Stomach (tissue), 8 donors: ENCODE measurements at regions not wholly inside any gene's neighbourhood (a gene's known extent, or its start where the extent isn't known, plus 50 kb on each side); places are given as distances from the start of the nearest gene placed in this dataset.

Source experiments
- DNase-seq, 2 donors: peaks; one replicate each; pipeline versions ENCODE4 v3.0.0 to v3.0.0-alpha.2; 2013 to 2019
- H3K27ac ChIP-seq, 5 donors: fragments of 200-600 bp in 4 of 5; sonication (generic) in 4 of 5; one replicate each; pipeline ENCODE4 v1.5.1; 2013 to 2019; ENCODE audit warnings: mild to moderate bottlenecking in 1 of 5, moderate library complexity in 1 of 5
- H3K27me3 ChIP-seq, 3 donors: fragments of 200-600 bp; sonication (generic); one replicate each; pipeline ENCODE4 v1.5.1; 2017 to 2019; ENCODE audit warnings: mixed run types in 1 of 3
- H3K36me3 ChIP-seq, 4 donors: fragments of 200-600 bp; sonication (generic); 1 replicate in 3 of 4; 2 replicates in 1 of 4; pipeline ENCODE4 v1.5.1; 2016 to 2019
- H3K4me1 ChIP-seq, 4 donors: fragments of 200-600 bp; sonication (generic); one replicate each; pipeline ENCODE4 v1.5.1; 2016 to 2019
- H3K4me3 ChIP-seq, 4 donors: fragments of 200-600 bp; sonication (generic) in 3 of 4; one replicate each; pipeline ENCODE4 v1.5.1; 2016 to 2019; ENCODE audit warnings: mild to moderate bottlenecking in 1 of 4
- H3K9me3 ChIP-seq, 4 donors: fragments of 200-600 bp; sonication (generic); one replicate each; pipeline ENCODE4 v1.5.1; 2016 to 2019
- CTCF ChIP-seq, 7 experiments: fragments of 450-650 bp in 4 of 7; fragments of 200-600 bp in 3 of 7; sonication (generic) in 3 of 7; IDR thresholded peaks; one replicate each; pipeline ENCODE4 v1.5.1; 2016 to 2019; ENCODE audit warnings: antibody characterized with exemption in 7 of 7, control low read depth in 2 of 7, mild to moderate bottlenecking in 1 of 7
- EP300 ChIP-seq: sonication (generic); formaldehyde crosslinking; IDR thresholded peaks from one replicate; pipeline ENCODE4 v1.6.1; 2017; ENCODE audit warnings: antibody characterized with exemption
- POLR2A ChIP-seq, 4 donors: fragments of 450-650 bp; IDR thresholded peaks; one replicate each; pipeline ENCODE4 v1.6.1; 2016; ENCODE audit warnings: antibody characterized with exemption in 4 of 4, control low read depth in 2 of 4, mild to moderate bottlenecking in 1 of 4, moderate library complexity in 1 of 4
- POLR2AphosphoS5 ChIP-seq, 3 donors: sonication (generic); formaldehyde crosslinking; IDR thresholded peaks; one replicate each; pipeline ENCODE4 v1.6.1; 2016; ENCODE audit warnings: antibody characterized with exemption in 3 of 3
- WGBS, 5 donors: extraction: QIAGEN DNeasy Blood & Tissue Kit in 3 of 5; methylation state at CpG; one replicate each; pipeline versions ENCODE4 v1.1.5 to v1.1.7; 2013 to 2018; 5-methylcytosine and 5-hydroxymethylcytosine counted together
- intact Hi-C: fragments of 100-400 bp; cut with DNase I; formaldehyde crosslinking; loops from one replicate; pipeline ENCODE4 v1.15.1; 2023; ENCODE audit warnings: low total_unique reads
- donor health status: healthy with polysubstance abuse.
- donor health status: Bipolar disorder and iron deficiency.
- donor health status: healthy.

GRCh38 chr16:73521499-73521898 is 473.6 kb upstream of the ZFHX3 start:
- DNase-seq, result no peak
- WGBS, 5 donors, result 89 to 93% (median 92%) methylated on average over 4 of the region's 4 CpGs
- intact Hi-C loops, result no loop called here
- H3K27ac ChIP-seq, result no peak overlapping the region
- no peak overlapping the region for H3K4me3 ChIP-seq
- H3K36me3 ChIP-seq, result no peaks in the 10 kb centered on the region
- H3K9me3 ChIP-seq, result no peaks in the 10 kb centered on the region
- H3K4me1 ChIP-seq, result no peaks in the 10 kb centered on the region
- no peaks in the 10 kb centered on the region for H3K27me3 ChIP-seq
- TF ChIP-seq POLR2A (IDR thresholded peaks at IDR 0.05) (no peak), EP300 (no peak), CTCF (IDR thresholded peaks at IDR 0.05) (no peak), POLR2AphosphoS5 (IDR thresholded peaks at IDR 0.05) (no peak)

- H3K27me3 ChIP-seq, result no peaks in the 10 kb centered on the region
- TF ChIP-seq CTCF (IDR thresholded peaks at IDR 0.05) (no peak), EP300 (no peak), POLR2AphosphoS5 (IDR thresholded peaks at IDR 0.05) (no peak), POLR2A (IDR thresholded peaks at IDR 0.05) (no peak)
- intact Hi-C loops, result no loop called here
- no peaks in the 10 kb centered on the region for H3K4me1 ChIP-seq
- no peaks in the 10 kb centered on the region for H3K36me3 ChIP-seq
- no peak overlapping the region for H3K27ac ChIP-seq
- no peak overlapping the region for H3K4me3 ChIP-seq
- no peak for DNase-seq
- WGBS, 5 donors, result 82 to 89% (median 86%) methylated on average over 4 of the region's 4 CpGs
- H3K9me3 ChIP-seq, result no peaks in the 10 kb centered on the region
Observed at GRCh38 chr16:73515616-73516015, 467.7 kb upstream of the ZFHX3 start.

GRCh38 chr16:73510852-73511251 is 462.9 kb upstream of the ZFHX3 start:
- DNase-seq, result no peak
- no peaks in the 10 kb centered on the region for H3K27me3 ChIP-seq
- no peaks in the 10 kb centered on the region for H3K4me1 ChIP-seq
- H3K27ac ChIP-seq, result no peak overlapping the region
- no peaks in the 10 kb centered on the region for H3K36me3 ChIP-seq
- WGBS, 5 donors, result 58 to 74% (median 68%) methylated on average over 3 of the region's 3 CpGs
- TF ChIP-seq POLR2AphosphoS5 (IDR thresholded peaks at IDR 0.05) (no peak), EP300 (no peak), CTCF (IDR thresholded peaks at IDR 0.05) (no peak), POLR2A (IDR thresholded peaks at IDR 0.05) (no peak)
- intact Hi-C loops, result no loop called here
- no peaks in the 10 kb centered on the region for H3K9me3 ChIP-seq
- no peak overlapping the region for H3K4me3 ChIP-seq

GRCh38 chr16:73506568-73507056 is 458.7 kb upstream of the ZFHX3 start:
- no peak for TF ChIP-seq POLR2AphosphoS5 (IDR thresholded peaks at IDR 0.05)
- TF ChIP-seq CTCF (IDR thresholded peaks at IDR 0.05), result no peak
- TF ChIP-seq EP300, result no peak
- no peak for TF ChIP-seq POLR2A (IDR thresholded peaks at IDR 0.05)
- Histone ChIP-seq H3K27ac (no peak overlapping the region), H3K9me3 (no peaks in the 10 kb centered on the region), H3K4me3 (no peak overlapping the region), H3K27me3 (peaks cover 0 to 5% (median 0%) of the 10 kb centered on the region in 3 donors), H3K4me1 (no peaks in the 10 kb centered on the region), H3K36me3 (no peaks in the 10 kb centered on the region)
- intact Hi-C loops, result no loop called here
- 84 to 88% (median 87%) methylated on average over 13 of the region's 13 CpGs for WGBS, 5 donors
- no peak for DNase-seq
